Astrocyte of the hippocampus (primary cell): ENCODE measurements at regions not wholly inside any gene's neighbourhood (a gene's known extent, or its start where the extent isn't known, plus 50 kb on each side); places are given as distances from the start of the nearest gene placed in this dataset.
A peak's percentile ranks its signal among the peaks of the same experiment; 100 is the strongest.

ENCODE experiments used
- DNase-seq: peaks from one replicate; pipeline ENCODE4 v3.0.0; 2011; ENCODE audit warnings: low read depth, low spot score

GRCh38 chr6:18753076-18753475, 365.9 kb downstream of the RNF144B start:
- DNase-seq, result no peak

GRCh38 chr6:18763086-18763485, 375.9 kb downstream of the RNF144B start:
- no peak for DNase-seq

DNA sequence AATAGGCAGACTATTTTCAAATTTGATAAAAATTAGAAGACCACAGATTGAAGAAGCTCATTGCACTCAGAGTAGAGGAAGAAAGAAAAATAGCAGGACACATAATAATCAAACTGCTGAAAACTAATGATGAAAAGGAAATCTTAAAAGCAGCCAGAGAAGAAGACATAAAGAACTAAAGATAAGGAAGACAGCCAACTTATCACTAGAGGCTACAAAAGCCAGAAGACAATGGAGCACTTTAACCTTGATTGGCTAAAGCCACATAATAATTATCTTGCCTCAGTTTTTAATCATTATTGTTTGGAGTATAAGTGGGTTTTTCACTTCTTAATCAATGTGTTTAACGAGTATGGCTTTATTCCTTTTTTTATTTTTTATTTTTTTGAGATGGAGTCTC, 397.6 kb downstream of the RNF144B start:
- DNase-seq, result no peak

GRCh38 chr6:18785810-18786490, 398.8 kb downstream of the RNF144B start:
- no peak for DNase-seq

- no peak for DNase-seq
Observed at GRCh38 chr6:18792866-18793265, 405.7 kb downstream of the RNF144B start.

GRCh38 chr6:18795726-18796125, 408.6 kb downstream of the RNF144B start:
- DNase-seq, result no peak

GRCh38 chr6:18820725-18821124, 433.6 kb downstream of the RNF144B start:
- DNase-seq, result no peak

DNA sequence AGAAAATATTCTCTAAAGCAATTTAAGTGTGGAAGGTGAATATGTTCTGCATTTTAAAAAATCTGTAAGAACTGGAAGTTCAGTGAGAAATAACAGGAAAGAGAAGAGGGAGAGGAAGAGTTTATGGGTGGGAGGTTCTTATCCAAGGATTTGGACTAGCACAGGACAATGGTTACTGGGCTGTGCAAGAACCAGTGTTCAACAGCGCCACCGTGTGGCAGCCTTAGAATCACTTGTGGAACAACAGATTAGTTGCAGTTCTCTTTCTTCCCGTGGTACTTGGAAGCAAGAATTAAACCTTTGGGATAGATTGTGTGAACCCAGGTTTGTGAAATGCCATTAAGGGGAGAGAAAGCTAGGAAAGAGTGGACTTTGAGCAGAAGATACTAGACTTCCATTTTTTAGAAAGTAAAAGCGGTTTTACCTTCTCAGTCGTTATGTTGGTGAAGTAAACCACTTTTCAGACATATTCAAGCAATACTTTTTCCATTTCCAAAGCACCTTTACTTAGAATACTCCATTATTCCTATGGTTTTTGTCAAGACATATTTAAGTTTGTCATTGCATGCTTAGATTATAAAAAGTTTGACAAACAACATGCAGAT, 436.7 kb downstream of the RNF144B start:
- peak; percentile 27 for DNase-seq

DNA sequence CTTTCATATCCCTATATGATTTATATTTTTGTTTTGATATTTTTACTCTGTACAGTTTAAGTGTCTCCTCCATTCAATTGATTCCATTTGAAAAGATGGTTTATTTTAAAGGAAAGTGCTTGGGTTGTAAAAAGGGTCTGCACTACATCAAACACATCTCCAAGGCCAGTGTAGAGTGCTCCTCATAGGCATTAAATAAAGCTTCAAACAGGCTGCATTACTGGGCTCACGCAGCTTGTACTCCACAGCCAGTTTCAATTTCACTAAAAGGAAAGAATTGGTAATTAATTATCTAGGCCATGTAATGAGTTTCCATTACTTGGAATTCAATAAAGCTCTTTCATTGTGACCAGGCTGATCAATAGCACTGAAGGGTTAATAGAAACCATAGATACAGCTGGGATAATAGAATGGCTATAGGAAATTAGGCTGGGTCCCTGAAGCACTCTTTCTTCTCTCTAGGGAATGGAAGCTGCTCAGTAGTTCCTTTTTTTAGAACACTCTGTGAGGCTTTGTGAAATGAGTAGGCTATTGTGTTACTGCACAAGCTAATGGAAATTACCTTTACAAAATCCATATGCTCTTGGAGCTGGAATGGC, 442.2 kb downstream of the RNF144B start:
- no peak for DNase-seq

- no peak for DNase-seq
Observed at GRCh38 chr6:18835976-18836375, 448.8 kb downstream of the RNF144B start.

DNA sequence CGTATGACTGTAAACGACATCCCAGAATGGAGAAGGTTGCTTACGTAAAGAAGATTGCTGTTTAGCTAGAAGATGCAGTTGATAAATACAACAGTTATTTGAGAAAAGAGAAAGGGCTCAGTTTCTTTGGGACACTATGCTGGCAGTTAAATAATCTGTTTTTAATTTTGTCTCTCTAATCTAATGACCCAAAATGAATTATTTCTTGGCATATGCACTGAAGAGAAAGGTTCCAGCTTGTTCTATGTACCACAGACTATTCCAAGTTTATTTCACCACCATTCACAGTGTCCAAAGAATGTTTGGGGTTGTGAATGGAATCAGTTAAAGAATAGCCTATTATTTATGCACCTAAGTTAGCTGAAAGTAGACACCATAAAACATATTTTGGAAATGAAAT, 449.9 kb downstream of the RNF144B start:
- no peak for DNase-seq

DNA sequence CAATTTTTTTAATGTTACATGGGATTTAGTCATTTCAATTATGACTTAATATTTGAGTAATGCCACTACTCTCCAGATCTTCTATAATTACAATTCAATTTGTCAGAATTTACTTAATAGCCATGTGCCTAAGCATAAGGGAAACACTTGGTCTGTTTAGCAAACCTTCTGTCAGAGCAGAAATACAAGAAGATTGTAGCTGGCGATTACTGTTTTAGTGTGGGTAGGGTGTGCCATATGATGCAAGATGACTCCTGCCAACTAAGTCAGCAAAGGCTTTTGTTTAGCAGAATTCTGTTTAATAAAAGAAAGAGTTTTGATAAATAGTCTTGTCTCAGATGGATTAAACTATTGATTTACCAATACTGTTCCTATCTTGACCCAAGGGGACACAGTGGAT, 455.4 kb downstream of the RNF144B start:
- DNase-seq, result no peak

- DNase-seq, result peak; percentile 4
Observed at GRCh38 chr6:18845896-18846295, 458.7 kb downstream of the RNF144B start.

DNA sequence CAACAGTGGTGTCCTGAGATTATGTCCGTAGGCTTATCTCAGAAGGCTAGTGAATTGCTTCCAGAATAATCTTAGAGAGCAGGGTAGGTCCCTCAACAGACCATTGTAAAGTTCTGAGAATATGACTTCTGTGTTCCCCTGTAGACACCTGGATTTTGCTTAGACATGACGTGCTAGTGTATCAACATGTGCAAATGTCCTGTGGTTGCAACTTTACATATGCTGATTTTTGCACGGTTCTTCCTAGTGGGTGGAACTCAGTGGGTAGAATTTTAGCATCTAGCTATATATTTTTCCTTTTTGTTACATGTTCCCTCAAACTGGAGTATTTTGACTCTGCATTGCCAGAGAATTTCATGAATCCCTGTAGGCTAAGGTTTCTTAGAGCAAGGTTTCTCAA, 459.2 kb downstream of the RNF144B start:
- DNase-seq, result no peak

- no peak for DNase-seq
Observed at GRCh38 chr6:18861204-18861603, 474.1 kb downstream of the RNF144B start.

DNA sequence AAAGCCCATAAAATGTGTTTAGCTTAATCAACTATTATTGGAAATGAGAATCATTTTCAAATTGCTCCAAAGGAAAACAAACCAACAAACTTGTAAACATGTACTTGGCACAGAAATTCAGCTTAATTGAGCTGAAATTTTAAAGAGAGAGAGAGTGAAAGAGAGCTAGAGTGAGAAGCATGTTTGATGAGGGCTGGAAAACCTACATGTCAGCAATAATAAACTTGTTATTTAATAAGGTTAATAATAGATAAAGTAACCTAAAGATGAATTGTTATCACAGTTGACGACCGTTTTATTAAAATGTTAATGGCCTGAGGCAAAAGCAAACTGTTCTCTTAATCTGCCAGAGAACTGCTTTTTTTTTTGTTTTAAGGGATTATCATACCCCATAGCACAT, 496.1 kb downstream of the RNF144B start:
- no peak for DNase-seq

GRCh38 chr6:18883851-18884250, 496.7 kb downstream of the RNF144B start:
- peak; percentile 6 for DNase-seq

- peak; percentile 22 for DNase-seq
Observed at GRCh38 chr6:18893540-18894269, 506.6 kb downstream of the RNF144B start.

GRCh38 chr6:18897350-18897749, 510.2 kb downstream of the RNF144B start:
- no peak for DNase-seq

GRCh38 chr6:18904681-18905080, 517.5 kb downstream of the RNF144B start:
- DNase-seq, result no peak

- DNase-seq, result no peak
Observed at GRCh38 chr6:18920701-18921100, 533.6 kb downstream of the RNF144B start.

GRCh38 chr6:18931086-18931485, 543.9 kb downstream of the RNF144B start:
- DNase-seq, result no peak

DNA sequence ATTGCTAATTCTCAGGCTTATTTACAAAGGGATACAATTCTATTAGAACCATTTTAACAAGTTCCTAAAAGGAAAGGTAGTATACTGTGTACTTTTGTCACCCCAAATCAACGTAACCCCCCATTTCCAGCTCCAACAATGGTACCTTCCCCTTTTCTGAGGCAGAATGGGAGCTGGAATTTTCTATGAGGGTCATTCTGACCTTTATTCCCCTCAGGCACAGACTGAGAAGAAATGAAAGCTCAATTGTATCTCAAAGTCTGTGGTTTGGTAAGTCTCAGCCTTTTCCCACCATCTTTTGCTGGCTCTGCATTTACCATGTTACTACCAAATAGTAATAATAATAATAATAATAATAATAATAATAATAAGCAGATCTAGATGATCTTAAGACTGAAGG, 571.0 kb downstream of the RNF144B start:
- DNase-seq, result no peak
